PFSK-1 (cell line): ENCODE measurements at regions not wholly inside any gene's neighbourhood (a gene's known extent, or its start where the extent isn't known, plus 50 kb on each side); places are given as distances from the start of the nearest gene placed in this dataset.

ENCODE experiments used
- POLR2AphosphoS5 ChIP-seq: IDR thresholded peaks from 2 replicates; pipeline ENCODE4 v1.6.1; 2012; ENCODE audit warnings: low read depth, mild to moderate bottlenecking, control low read depth, low read length, moderate library complexity
- REST ChIP-seq, 2 experiments: IDR thresholded peaks; 2 replicates each; pipeline versions ENCODE4 v1.6.1 to v1.8.0; 2011 to 2012; ENCODE audit warnings: low read depth in 2 of 2, low read length in 2 of 2, control low read depth in 1 of 2, inconsistent platforms in 1 of 2, mild to moderate bottlenecking in 1 of 2, moderate library complexity in 1 of 2; ENCODE audit not compliant: insufficient read depth in 1 of 2
- TAF1 ChIP-seq: IDR thresholded peaks from 2 replicates; pipeline ENCODE4 v1.6.1; 2012; ENCODE audit warnings: low read length, control low read depth, borderline replicate concordance; ENCODE audit not compliant: insufficient read depth

GRCh38 chr13:53513226-53513625 lies 484.6 kb downstream of the OLFM4 start:
- TF ChIP-seq TAF1 (no peak), REST (IDR thresholded peaks at IDR 0.05; ENCODE audit: insufficient read depth in 1 of 2, low read depth in 2 of 2, low read length in 2 of 2) (no peak), POLR2AphosphoS5 (no peak)
